ENCODE measurements at regions not wholly inside any gene's neighbourhood (a gene's known extent, or its start where the extent isn't known, plus 50 kb on each side); places are given as distances from the start of the nearest gene placed in this dataset.

DNA sequence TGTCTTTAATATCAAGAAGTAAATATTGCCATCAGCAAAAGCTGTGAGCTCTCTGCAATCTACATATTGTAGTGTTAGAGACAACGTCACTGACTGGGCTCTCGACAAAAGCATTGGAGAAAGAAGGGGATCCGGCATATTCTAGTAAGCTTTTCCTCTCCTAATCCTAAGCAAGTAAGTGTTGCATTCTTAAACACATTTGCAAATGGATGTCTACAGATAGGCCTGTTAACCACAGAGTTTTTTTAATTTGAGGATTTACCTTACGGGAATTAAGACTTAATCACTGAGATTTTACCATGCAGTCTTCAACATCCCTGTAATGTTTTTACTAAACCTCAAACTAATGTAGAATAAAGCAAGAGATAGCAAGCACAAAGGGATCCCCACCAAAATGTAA, 426.5 kb upstream of the CAMK1G start:
- Histone ChIP-seq H3K36me3 (ENCODE audit: control insufficient read depth in 2 of 3, insufficient read depth in 3 of 3, low read length in 3 of 3) (no peaks in the 10 kb centered on the region), H3K9me3 (ENCODE audit: control insufficient read depth in 2 of 3, insufficient read depth in 1 of 3, low read length in 3 of 3) (no peaks in the 10 kb centered on the region), H3K27me3 (ENCODE audit: control insufficient read depth, insufficient read depth, low read length) (no peaks in the 10 kb centered on the region), H3K27ac (ENCODE audit: low read depth in 2 of 2, low read length in 2 of 2) (no peak overlapping the region), H3K4me3 (ENCODE audit: low read length in 3 of 3) (no peak overlapping the region), H3K9ac (ENCODE audit: low read length in 3 of 3) (no peak overlapping the region), H3K4me1 (ENCODE audit: control insufficient read depth in 2 of 3, insufficient read depth in 2 of 3, low read depth in 1 of 3, low read length in 3 of 3) (no peaks in the 10 kb centered on the region)
- no peak for DNase-seq
- no peak for FAIRE-seq
- intact Hi-C loops (cut with DNase I) = no loop called here
- TF ChIP-seq CTCF (IDR thresholded peaks at IDR 0.05; ENCODE audit: borderline replicate concordance, extremely low read depth, insufficient read depth) = no peak

DNA sequence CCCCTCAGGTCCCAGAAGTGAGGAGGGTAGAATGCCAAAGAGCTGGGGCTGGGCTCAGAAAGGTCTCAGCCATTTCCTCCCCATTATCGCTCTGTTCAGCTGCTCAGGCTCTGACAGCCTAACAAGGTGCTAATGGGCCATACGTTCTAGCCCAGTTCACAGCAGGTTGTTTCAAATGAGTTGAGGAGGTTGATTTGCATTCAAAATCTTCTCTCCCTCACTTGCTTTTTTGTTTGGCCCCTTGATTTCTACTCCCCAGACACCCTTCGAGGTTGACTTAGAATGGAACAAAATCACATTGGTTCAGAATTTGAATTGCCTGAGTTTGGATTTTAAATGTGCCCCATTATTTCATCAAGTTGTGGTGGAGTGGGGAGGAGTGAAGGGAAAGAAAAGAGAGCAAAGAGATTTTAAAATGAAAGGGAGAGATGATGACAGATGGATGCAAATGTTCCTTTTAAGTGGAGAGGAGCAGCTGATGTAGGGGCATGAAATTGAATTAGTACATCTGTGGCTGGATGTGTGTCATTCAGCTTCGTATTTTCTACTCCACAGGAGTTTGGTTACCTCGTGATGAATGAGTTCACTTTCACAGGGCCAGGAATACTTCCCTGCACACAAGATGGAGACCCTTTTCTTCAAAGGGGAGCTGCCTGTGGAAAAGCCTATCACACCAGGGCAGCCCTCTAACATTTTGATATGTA, 425.8 kb upstream of the CAMK1G start:
- Histone ChIP-seq H3K9me3 (ENCODE audit: control insufficient read depth in 2 of 3, insufficient read depth in 1 of 3, low read length in 3 of 3) (no peaks in the 10 kb centered on the region), H3K27me3 (ENCODE audit: control insufficient read depth, insufficient read depth, low read length) (no peaks in the 10 kb centered on the region), H3K36me3 (ENCODE audit: control insufficient read depth in 2 of 3, insufficient read depth in 3 of 3, low read length in 3 of 3) (no peaks in the 10 kb centered on the region), H3K27ac (ENCODE audit: low read depth in 2 of 2, low read length in 2 of 2) (no peak overlapping the region), H3K4me1 (ENCODE audit: control insufficient read depth in 2 of 3, insufficient read depth in 2 of 3, low read depth in 1 of 3, low read length in 3 of 3) (no peaks in the 10 kb centered on the region), H3K4me3 (ENCODE audit: low read length in 3 of 3) (no peak overlapping the region), H3K9ac (ENCODE audit: low read length in 3 of 3) (no peak overlapping the region)
- intact Hi-C loops (cut with DNase I) = no loop called here
- DNase-seq (no peak), FAIRE-seq (no peak)
- TF ChIP-seq CTCF (IDR thresholded peaks at IDR 0.05; ENCODE audit: borderline replicate concordance, extremely low read depth, insufficient read depth) = no peak

DNA sequence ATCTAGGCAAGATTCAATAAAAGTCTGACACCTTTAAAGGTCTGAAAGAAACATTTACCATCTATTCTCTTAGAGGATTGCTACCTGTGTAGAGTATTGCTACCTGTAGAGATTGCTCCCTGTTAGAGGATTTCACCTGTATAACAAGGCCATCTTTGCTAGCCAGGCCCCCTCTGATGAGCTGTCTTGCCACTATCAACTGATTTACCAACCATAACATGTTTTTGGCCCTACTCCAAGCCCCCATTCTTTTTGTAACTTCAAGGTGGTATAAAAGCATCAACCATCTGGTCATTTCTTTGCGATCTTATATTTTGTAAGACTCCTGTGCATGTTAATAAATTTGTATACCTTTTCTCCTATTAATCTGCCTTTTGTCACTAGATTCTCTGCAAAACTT, 424.7 kb upstream of the CAMK1G start:
- H3K4me3 ChIP-seq (ENCODE audit: low read length in 3 of 3) = no peak overlapping the region
- DNase-seq (no peak), FAIRE-seq (no peak)
- H3K27ac ChIP-seq (ENCODE audit: low read depth in 2 of 2, low read length in 2 of 2) = no peak overlapping the region
- no peaks in the 10 kb centered on the region for H3K4me1 ChIP-seq (ENCODE audit: control insufficient read depth in 2 of 3, insufficient read depth in 2 of 3, low read depth in 1 of 3, low read length in 3 of 3)
- H3K9me3 ChIP-seq (ENCODE audit: control insufficient read depth in 2 of 3, insufficient read depth in 1 of 3, low read length in 3 of 3) = no peaks in the 10 kb centered on the region
- no peak overlapping the region for H3K9ac ChIP-seq (ENCODE audit: low read length in 3 of 3)
- H3K36me3 ChIP-seq (ENCODE audit: control insufficient read depth in 2 of 3, insufficient read depth in 3 of 3, low read length in 3 of 3) = no peaks in the 10 kb centered on the region
- no peaks in the 10 kb centered on the region for H3K27me3 ChIP-seq (ENCODE audit: control insufficient read depth, insufficient read depth, low read length)
- TF ChIP-seq CTCF (IDR thresholded peaks at IDR 0.05; ENCODE audit: borderline replicate concordance, extremely low read depth, insufficient read depth) = no peak
- intact Hi-C loops (cut with DNase I) = no loop called here

- no peaks in the 10 kb centered on the region for H3K36me3 ChIP-seq (ENCODE audit: control insufficient read depth in 2 of 3, insufficient read depth in 3 of 3, low read length in 3 of 3)
- intact Hi-C loops (cut with DNase I) = no loop called here
- no peak for DNase-seq
- no peak overlapping the region for H3K9ac ChIP-seq (ENCODE audit: low read length in 3 of 3)
- no peak overlapping the region for H3K4me3 ChIP-seq (ENCODE audit: low read length in 3 of 3)
- no peaks in the 10 kb centered on the region for H3K9me3 ChIP-seq (ENCODE audit: control insufficient read depth in 2 of 3, insufficient read depth in 1 of 3, low read length in 3 of 3)
- FAIRE-seq = no peak
- no peak for TF ChIP-seq CTCF (IDR thresholded peaks at IDR 0.05; ENCODE audit: borderline replicate concordance, extremely low read depth, insufficient read depth)
- no peaks in the 10 kb centered on the region for H3K27me3 ChIP-seq (ENCODE audit: control insufficient read depth, insufficient read depth, low read length)
- H3K27ac ChIP-seq (ENCODE audit: low read depth in 2 of 2, low read length in 2 of 2) = no peak overlapping the region
- no peaks in the 10 kb centered on the region for H3K4me1 ChIP-seq (ENCODE audit: control insufficient read depth in 2 of 3, insufficient read depth in 2 of 3, low read depth in 1 of 3, low read length in 3 of 3)
Measured at GRCh38 chr1:209160230-209160629, 423.3 kb upstream of the CAMK1G start.
